ENCODE measurements at regions not wholly inside any gene's neighbourhood (a gene's known extent, or its start where the extent isn't known, plus 50 kb on each side); places are given as distances from the start of the nearest gene placed in this dataset.

GRCh38 chr5:173557123-173557903 lies 59.1 kb downstream of the BOD1 start:
- peaks cover 7% of the 10 kb centered on the region for H3K9me3 ChIP-seq (ENCODE audit: control insufficient read depth, insufficient read depth, low read length)
- no peak for TF ChIP-seq CTCF (IDR thresholded peaks at IDR 0.05; ENCODE audit: low read depth, low read length)
- no peaks in the 10 kb centered on the region for H3K27me3 ChIP-seq (ENCODE audit: control insufficient read depth, insufficient read depth, low read length)
- H3K27ac ChIP-seq (ENCODE audit: low read depth, low read length), result peak overlapping the region; percentile 21
- ChIA-PET POLR2A (no interaction called here), CTCF (interaction anchor here (0.6 to 1.9 kb wide), 5 partner anchors 10 to 395 kb away, joined by 3 to 11 read pairs (median 5); no protein-coding TSS in a partner anchor)
- H3K4me3 ChIP-seq (ENCODE audit: low read depth, low read length), result no peak overlapping the region
- DNase-seq (ENCODE audit: low read depth, low spot score), result no peak

- no peak for DNase-seq (ENCODE audit: low read depth, low spot score)
- CTCF ChIA-PET, result interaction anchor here (0.5 to 1.9 kb wide), 6 partner anchors 9 to 396 kb away, joined by 3 to 11 read pairs (median 5); no protein-coding TSS in a partner anchor
- Histone ChIP-seq H3K4me3 (ENCODE audit: low read depth, low read length) (no peak overlapping the region), H3K9me3 (ENCODE audit: control insufficient read depth, insufficient read depth, low read length) (peaks cover 7% of the 10 kb centered on the region), H3K27me3 (ENCODE audit: control insufficient read depth, insufficient read depth, low read length) (no peaks in the 10 kb centered on the region), H3K27ac (ENCODE audit: low read depth, low read length) (no peak overlapping the region)
- no peak for TF ChIP-seq CTCF (IDR thresholded peaks at IDR 0.05; ENCODE audit: low read depth, low read length)
- POLR2A ChIA-PET, result no interaction called here
These were observed 60.1 kb downstream of the BOD1 start for GRCh38 chr5:173556142-173557028.

- DNase-seq (ENCODE audit: low read depth, low spot score), result no peak
- CTCF ChIA-PET, result interaction anchor here (2.1 kb wide), 1 partner anchor 261 kb away, joined by 7 read pairs; no protein-coding TSS in a partner anchor
- Histone ChIP-seq H3K9me3 (ENCODE audit: control insufficient read depth, insufficient read depth, low read length) (peaks cover 3% of the 10 kb centered on the region; the same call in 1 of the 2 replicates), H3K27ac (ENCODE audit: low read depth, low read length) (no peak overlapping the region), H3K4me3 (ENCODE audit: low read depth, low read length) (no peak overlapping the region), H3K27me3 (ENCODE audit: control insufficient read depth, insufficient read depth, low read length) (no peaks in the 10 kb centered on the region)
- POLR2A ChIA-PET, result no interaction called here
- TF ChIP-seq CTCF (IDR thresholded peaks at IDR 0.05; ENCODE audit: low read depth, low read length), result no peak
These were observed 61.3 kb downstream of the BOD1 start for GRCh38 chr5:173554989-173555705.

- Histone ChIP-seq H3K9me3 (ENCODE audit: control insufficient read depth, insufficient read depth, low read length) (peaks cover 3% of the 10 kb centered on the region; the same call in 1 of the 2 replicates), H3K27ac (ENCODE audit: low read depth, low read length) (no peak overlapping the region), H3K27me3 (ENCODE audit: control insufficient read depth, insufficient read depth, low read length) (no peaks in the 10 kb centered on the region), H3K4me3 (ENCODE audit: low read depth, low read length) (no peak overlapping the region)
- no peak for DNase-seq (ENCODE audit: low read depth, low spot score)
- CTCF ChIA-PET, result interaction anchor here (1.4 to 2.1 kb wide), 2 partner anchors 19 to 260 kb away, joined by 3 to 7 read pairs; no protein-coding TSS in a partner anchor
- POLR2A ChIA-PET, result no interaction called here
- no peak for TF ChIP-seq CTCF (IDR thresholded peaks at IDR 0.05; ENCODE audit: low read depth, low read length)
These were observed 62.2 kb downstream of the BOD1 start for GRCh38 chr5:173554038-173554955.
